ENCODE measurements at regions not wholly inside any gene's neighbourhood (a gene's known extent, or its start where the extent isn't known, plus 50 kb on each side); places are given as distances from the start of the nearest gene placed in this dataset.
A peak's percentile ranks its signal among the peaks of the same experiment; 100 is the strongest.

- H3K4me3 ChIP-seq (ENCODE audit: low read depth, low read length): no peak overlapping the region
- TF ChIP-seq, protein P1, sequence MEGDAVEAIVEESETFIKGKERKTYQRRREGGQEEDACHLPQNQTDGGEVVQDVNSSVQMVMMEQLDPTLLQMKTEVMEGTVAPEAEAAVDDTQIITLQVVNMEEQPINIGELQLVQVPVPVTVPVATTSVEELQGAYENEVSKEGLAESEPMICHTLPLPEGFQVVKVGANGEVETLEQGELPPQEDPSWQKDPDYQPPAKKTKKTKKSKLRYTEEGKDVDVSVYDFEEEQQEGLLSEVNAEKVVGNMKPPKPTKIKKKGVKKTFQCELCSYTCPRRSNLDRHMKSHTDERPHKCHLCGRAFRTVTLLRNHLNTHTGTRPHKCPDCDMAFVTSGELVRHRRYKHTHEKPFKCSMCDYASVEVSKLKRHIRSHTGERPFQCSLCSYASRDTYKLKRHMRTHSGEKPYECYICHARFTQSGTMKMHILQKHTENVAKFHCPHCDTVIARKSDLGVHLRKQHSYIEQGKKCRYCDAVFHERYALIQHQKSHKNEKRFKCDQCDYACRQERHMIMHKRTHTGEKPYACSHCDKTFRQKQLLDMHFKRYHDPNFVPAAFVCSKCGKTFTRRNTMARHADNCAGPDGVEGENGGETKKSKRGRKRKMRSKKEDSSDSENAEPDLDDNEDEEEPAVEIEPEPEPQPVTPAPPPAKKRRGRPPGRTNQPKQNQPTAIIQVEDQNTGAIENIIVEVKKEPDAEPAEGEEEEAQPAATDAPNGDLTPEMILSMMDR (IDR thresholded peaks at IDR 0.05; ENCODE audit: low read depth, low read length): no peak
Measured at GRCh38 chr7:132061937-132062336, 505.5 kb upstream of the PODXL start.

GRCh38 chr7:132059141-132059540 is 502.7 kb upstream of the PODXL start:
- TF ChIP-seq, protein P1 (IDR thresholded peaks at IDR 0.05; ENCODE audit: low read depth, low read length): no peak
- no peak overlapping the region for H3K4me3 ChIP-seq (ENCODE audit: low read depth, low read length)

GRCh38 chr7:132055336-132056120 is 499.1 kb upstream of the PODXL start:
- TF ChIP-seq, protein P1 (IDR thresholded peaks at IDR 0.05; ENCODE audit: low read depth, low read length): no peak
- no peak overlapping the region for H3K4me3 ChIP-seq (ENCODE audit: low read depth, low read length)

- TF ChIP-seq, protein P1 (IDR thresholded peaks at IDR 0.05; ENCODE audit: low read depth, low read length): no peak
- H3K4me3 ChIP-seq (ENCODE audit: low read depth, low read length): no peak overlapping the region
Measured at GRCh38 chr7:132053871-132054270, 497.4 kb upstream of the PODXL start.

- H3K4me3 ChIP-seq (ENCODE audit: low read depth, low read length): no peak overlapping the region
- TF ChIP-seq, protein P1 (IDR thresholded peaks at IDR 0.05; ENCODE audit: low read depth, low read length): no peak
Measured at GRCh38 chr7:132051311-132051710, 494.9 kb upstream of the PODXL start.

- TF ChIP-seq, protein P1 (IDR thresholded peaks at IDR 0.05; ENCODE audit: low read depth, low read length): peak; percentile 70
- no peak overlapping the region for H3K4me3 ChIP-seq (ENCODE audit: low read depth, low read length)
Measured at GRCh38 chr7:132049462-132050304, 493.3 kb upstream of the PODXL start.

GRCh38 chr7:132045481-132045980 is 489.1 kb upstream of the PODXL start:
- no peak overlapping the region for H3K4me3 ChIP-seq (ENCODE audit: low read depth, low read length)

More at GRCh38 chr7:132045481-132045980, 489.1 kb upstream of the PODXL start:
- TF ChIP-seq, protein P1 (IDR thresholded peaks at IDR 0.05; ENCODE audit: low read depth, low read length): no peak
